IPS-20b (cell line): ENCODE measurements at regions not wholly inside any gene's neighbourhood (a gene's known extent, or its start where the extent isn't known, plus 50 kb on each side); places are given as distances from the start of the nearest gene placed in this dataset.

Source experiments
- H3K27ac ChIP-seq: one replicate; pipeline ENCODE4 v1.5.1; 2013; ENCODE audit warnings: low read length
- H3K27me3 ChIP-seq: 2 replicates; pipeline ENCODE4 v1.6.1; 2013; ENCODE audit warnings: mild to moderate bottlenecking, low read length, inconsistent platforms; ENCODE audit not compliant: insufficient read depth
- H3K36me3 ChIP-seq: 2 replicates; pipeline ENCODE4 v1.6.1; 2013; ENCODE audit warnings: low read depth, mild to moderate bottlenecking, inconsistent platforms, low read length, moderate library complexity; ENCODE audit not compliant: insufficient read depth
- H3K4me1 ChIP-seq: 2 replicates; pipeline ENCODE4 v1.6.1; 2013; ENCODE audit warnings: mild to moderate bottlenecking, control low read depth, inconsistent platforms, low read length, moderate library complexity; ENCODE audit not compliant: insufficient read depth
- H3K4me3 ChIP-seq: 2 replicates; pipeline ENCODE4 v1.5.1; 2013; ENCODE audit warnings: mild to moderate bottlenecking, low read length, inconsistent platforms
- H3K9ac ChIP-seq: 2 replicates; pipeline ENCODE4 v1.6.1; 2013; ENCODE audit warnings: low read depth, mild to moderate bottlenecking, inconsistent platforms, low read length, moderate library complexity
- H3K9me3 ChIP-seq: 2 replicates; pipeline ENCODE4 v1.6.1; 2013; ENCODE audit warnings: mild to moderate bottlenecking, low read depth, low read length, inconsistent platforms; ENCODE audit not compliant: insufficient read depth

DNA sequence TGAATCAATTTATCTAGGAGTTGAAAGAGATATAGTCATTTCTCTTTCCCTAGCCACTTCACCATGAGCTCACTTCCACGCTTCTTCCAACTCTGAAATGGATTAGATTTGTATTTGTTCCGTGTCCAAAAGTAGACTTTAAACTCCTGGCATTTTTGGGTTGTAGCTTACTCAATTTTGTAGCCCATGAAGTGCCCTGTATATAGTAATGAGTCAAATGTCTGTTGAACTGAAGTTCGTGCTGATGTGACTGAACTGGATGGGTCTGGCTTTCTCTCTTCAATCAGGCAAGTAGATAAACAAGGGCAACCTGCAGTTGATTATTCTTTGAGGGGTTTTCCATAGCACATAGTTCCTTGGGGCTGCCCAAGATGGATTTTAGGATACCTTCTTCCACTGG lies 450.6 kb downstream of the SH2D1A start:
- Histone ChIP-seq H3K4me3 (no peak overlapping the region), H3K36me3 (no peaks in the 10 kb centered on the region), H3K9me3 (no peaks in the 10 kb centered on the region), H3K27me3 (no peaks in the 10 kb centered on the region), H3K4me1 (no peaks in the 10 kb centered on the region), H3K27ac (no peak overlapping the region), H3K9ac (no peak overlapping the region)

DNA sequence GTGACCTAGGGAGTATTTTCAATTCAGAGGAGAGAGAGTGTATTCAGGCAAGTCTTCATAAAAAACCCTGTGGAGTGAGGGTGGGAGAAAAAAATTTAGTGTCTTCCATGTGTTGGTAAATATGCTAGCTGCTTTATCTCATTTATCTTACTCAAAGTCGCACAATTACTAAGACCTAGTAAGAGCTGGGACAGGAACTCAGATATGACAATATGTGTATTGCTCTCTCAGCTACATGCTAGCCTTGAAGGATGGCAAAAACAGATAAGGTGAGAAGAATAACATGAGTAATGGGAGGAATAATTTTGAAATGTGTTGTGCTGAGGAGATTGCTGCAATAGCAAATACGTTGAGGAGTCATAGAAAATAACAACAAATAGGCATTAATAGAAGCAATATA lies 458.6 kb downstream of the SH2D1A start:
- H3K9me3 ChIP-seq: no peaks in the 10 kb centered on the region
- H3K36me3 ChIP-seq: no peaks in the 10 kb centered on the region
- H3K4me1 ChIP-seq: no peaks in the 10 kb centered on the region; the same call in 1 of the 2 replicates
- no peaks in the 10 kb centered on the region for H3K27me3 ChIP-seq
- H3K27ac ChIP-seq: no peak overlapping the region
- H3K9ac ChIP-seq: no peak overlapping the region
- no peak overlapping the region for H3K4me3 ChIP-seq

DNA sequence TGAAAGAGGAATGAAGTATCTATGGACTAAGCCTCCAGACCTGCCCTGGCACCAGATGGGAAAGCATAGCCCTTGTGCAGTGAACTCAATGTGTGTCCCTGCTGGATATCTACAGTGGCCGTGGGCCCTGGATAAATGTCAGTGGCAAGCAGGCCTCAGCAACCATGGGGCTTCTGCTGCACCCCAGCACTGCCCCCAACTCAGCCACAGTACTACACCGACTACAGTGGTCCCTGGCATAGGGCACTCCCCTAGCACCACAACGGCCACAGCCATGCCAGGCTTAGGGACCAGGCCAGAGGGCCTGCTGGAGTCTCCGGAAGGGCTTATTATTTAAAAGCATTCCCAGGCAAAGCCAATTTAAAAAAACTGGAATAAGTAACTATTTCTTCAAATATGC lies 459.1 kb downstream of the SH2D1A start:
- H3K4me1 ChIP-seq: no peaks in the 10 kb centered on the region; the same call in 1 of the 2 replicates
- no peak overlapping the region for H3K9ac ChIP-seq
- H3K36me3 ChIP-seq: no peaks in the 10 kb centered on the region
- H3K27me3 ChIP-seq: no peaks in the 10 kb centered on the region
- no peaks in the 10 kb centered on the region for H3K9me3 ChIP-seq
- no peak overlapping the region for H3K27ac ChIP-seq
- H3K4me3 ChIP-seq: no peak overlapping the region

DNA sequence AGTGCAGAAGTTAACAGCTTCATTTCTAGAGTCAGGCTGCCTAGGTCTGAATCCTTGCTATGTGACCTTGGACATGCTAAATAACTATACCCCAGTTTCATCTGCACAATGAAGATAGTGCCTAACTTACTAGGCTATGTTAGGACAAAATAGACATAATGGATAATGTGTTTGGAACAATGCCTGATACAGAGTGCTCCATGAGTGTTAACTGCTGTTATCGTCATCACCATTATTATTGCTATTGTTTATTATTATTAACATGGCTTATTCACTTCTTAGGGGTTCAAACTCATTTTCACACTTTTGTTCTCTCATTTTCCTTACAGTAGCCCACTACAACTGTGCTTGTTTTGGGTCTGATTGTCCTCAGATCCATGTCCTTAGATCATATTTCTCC lies 467.7 kb downstream of the SH2D1A start:
- H3K9me3 ChIP-seq: no peaks in the 10 kb centered on the region
- H3K36me3 ChIP-seq: no peaks in the 10 kb centered on the region
- H3K27me3 ChIP-seq: no peaks in the 10 kb centered on the region
- no peak overlapping the region for H3K27ac ChIP-seq
- H3K4me3 ChIP-seq: no peak overlapping the region
- H3K9ac ChIP-seq: no peak overlapping the region
- H3K4me1 ChIP-seq: no peaks in the 10 kb centered on the region

DNA sequence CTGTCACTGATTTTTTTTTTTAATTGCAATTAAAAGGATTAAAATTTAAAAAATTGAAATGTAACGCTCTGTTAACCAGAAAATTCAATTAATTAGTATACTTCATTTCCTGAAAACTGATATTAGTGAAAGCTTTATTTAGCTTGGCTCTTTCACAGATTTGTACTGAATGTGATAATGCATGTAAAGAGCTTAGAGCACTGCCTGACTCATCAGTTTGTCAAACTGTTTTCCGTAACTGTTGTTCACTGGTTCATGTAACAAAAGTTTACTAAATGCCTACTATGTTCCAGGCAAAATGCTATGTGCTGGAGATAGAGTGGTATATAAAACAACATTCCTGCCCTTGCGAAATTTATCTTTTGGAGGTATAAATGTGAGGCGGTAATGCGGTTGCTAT lies 471.7 kb downstream of the SH2D1A start:
- H3K9ac ChIP-seq: no peak overlapping the region
- H3K9me3 ChIP-seq: no peaks in the 10 kb centered on the region
- no peaks in the 10 kb centered on the region for H3K4me1 ChIP-seq
- no peak overlapping the region for H3K4me3 ChIP-seq
- no peaks in the 10 kb centered on the region for H3K36me3 ChIP-seq
- no peaks in the 10 kb centered on the region for H3K27me3 ChIP-seq
- H3K27ac ChIP-seq: no peak overlapping the region

DNA sequence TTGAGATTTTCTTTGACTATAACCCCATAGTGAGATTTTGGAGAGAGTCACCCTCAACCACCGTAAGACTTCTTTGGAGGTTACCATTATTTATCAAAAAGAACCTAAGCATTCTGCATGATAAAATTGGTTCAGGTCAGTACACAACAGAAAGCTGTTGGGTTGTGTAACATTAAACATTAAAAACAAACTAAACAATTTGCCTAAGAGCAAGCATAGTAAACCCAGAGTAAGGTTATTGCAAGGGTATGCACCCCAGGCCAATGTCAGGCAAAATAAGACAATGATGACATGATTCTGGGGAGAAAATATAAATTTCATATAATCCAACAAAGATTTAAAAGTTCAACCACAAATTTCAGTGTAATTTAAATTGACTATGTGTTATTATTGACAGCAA lies 472.4 kb downstream of the SH2D1A start:
- H3K27me3 ChIP-seq: no peaks in the 10 kb centered on the region
- no peaks in the 10 kb centered on the region for H3K36me3 ChIP-seq
- H3K4me3 ChIP-seq: no peak overlapping the region
- H3K27ac ChIP-seq: no peak overlapping the region
- H3K9ac ChIP-seq: no peak overlapping the region
- no peaks in the 10 kb centered on the region for H3K4me1 ChIP-seq
- no peaks in the 10 kb centered on the region for H3K9me3 ChIP-seq

DNA sequence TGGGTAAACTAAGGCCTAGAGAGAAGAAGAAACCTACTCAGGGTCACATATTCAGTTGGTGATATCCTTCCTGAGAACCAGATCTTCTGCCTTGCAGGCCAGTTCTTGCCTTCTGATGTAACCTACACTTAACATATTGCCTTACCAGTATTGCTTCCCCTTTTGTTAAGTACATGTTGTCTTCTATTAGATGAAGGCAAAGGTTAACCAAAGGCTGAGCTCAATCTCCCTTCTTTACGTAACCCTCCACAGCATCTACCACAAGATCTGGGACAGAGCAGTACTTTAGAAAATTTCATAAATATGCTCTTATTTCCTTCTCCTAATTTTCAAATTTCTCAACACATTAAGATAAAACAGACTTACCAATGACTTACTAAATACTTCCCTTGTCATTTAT lies 474.4 kb downstream of the SH2D1A start:
- Histone ChIP-seq H3K27me3 (no peaks in the 10 kb centered on the region), H3K4me3 (no peak overlapping the region), H3K9ac (no peak overlapping the region), H3K27ac (no peak overlapping the region), H3K4me1 (no peaks in the 10 kb centered on the region), H3K36me3 (no peaks in the 10 kb centered on the region), H3K9me3 (no peaks in the 10 kb centered on the region)

DNA sequence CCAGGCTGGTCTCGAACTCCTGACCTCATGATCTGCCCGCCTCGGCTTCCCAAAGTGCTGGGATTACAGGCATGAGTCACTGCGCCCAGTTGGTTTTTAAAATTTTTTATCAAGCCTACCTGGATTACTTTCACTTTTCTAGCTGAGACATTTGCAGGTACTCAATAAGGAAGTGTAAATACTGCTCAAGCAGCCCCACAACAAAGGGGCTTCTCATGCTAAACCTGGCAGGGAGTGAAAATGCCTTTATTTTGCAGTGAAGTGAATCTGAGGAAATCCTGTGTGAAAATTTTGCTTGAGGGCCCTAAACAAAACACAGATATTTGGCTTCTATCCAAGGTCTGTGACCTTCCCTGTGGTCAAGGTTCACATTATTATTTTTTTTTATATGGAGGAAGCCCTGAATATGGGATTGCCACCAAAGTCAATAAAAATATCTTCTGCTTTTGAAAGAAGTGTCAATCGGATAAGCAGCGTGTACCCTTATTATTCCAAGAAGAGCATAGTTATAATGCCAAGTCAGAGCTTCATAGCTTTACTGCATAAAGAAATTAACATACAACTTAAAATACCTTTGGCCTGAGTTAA lies 481.0 kb downstream of the SH2D1A start:
- Histone ChIP-seq H3K9ac (no peak overlapping the region), H3K36me3 (no peaks in the 10 kb centered on the region), H3K27me3 (no peaks in the 10 kb centered on the region), H3K9me3 (no peaks in the 10 kb centered on the region), H3K27ac (no peak overlapping the region), H3K4me3 (no peak overlapping the region), H3K4me1 (no peaks in the 10 kb centered on the region)

DNA sequence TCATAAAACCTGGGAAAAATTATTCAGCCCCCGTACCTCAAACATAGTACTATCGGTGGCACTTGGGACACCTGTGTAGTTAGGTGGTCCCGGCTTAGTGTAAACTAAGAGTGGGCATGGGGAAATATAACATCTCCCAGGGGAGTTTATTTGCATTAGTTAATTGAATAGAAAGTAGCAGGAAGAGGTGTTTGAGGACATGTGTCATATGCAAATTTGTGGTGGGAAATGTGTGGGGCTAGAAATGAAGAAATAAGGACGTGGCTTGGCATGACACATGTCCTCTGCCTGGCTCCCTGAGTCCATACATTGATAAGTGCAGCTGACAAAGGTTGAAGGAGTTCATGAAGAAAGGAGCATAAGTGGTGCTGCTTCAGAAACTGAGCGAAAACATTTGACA lies 483.6 kb downstream of the SH2D1A start:
- no peaks in the 10 kb centered on the region for H3K27me3 ChIP-seq
- no peaks in the 10 kb centered on the region for H3K4me1 ChIP-seq
- H3K4me3 ChIP-seq: no peak overlapping the region
- no peaks in the 10 kb centered on the region for H3K36me3 ChIP-seq
- no peak overlapping the region for H3K9ac ChIP-seq
- H3K27ac ChIP-seq: no peak overlapping the region
- no peaks in the 10 kb centered on the region for H3K9me3 ChIP-seq

DNA sequence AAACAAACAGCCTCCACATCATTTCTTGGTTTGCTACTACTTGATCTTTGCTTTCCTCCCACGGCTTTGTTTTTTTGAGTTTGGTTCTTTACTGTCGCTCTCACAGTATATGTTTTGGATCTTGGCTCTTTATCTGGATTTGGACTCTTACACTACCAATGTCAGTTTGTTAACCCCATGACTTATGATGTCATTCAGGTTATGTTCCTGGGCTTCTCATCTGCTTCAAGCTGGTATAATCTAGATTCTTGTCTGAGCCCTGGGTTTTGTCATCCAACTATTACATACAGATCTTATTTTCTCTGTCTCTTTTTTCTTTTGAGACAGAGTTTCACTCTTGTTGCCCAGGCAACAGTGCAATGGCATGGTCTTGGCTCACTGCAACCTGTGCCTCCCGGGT lies 482.9 kb upstream of the TEX13C start:
- Histone ChIP-seq H3K27me3 (no peaks in the 10 kb centered on the region), H3K9me3 (no peaks in the 10 kb centered on the region), H3K27ac (no peak overlapping the region), H3K9ac (no peak overlapping the region), H3K4me3 (no peak overlapping the region), H3K4me1 (peaks cover 6% of the 10 kb centered on the region), H3K36me3 (no peaks in the 10 kb centered on the region)

DNA sequence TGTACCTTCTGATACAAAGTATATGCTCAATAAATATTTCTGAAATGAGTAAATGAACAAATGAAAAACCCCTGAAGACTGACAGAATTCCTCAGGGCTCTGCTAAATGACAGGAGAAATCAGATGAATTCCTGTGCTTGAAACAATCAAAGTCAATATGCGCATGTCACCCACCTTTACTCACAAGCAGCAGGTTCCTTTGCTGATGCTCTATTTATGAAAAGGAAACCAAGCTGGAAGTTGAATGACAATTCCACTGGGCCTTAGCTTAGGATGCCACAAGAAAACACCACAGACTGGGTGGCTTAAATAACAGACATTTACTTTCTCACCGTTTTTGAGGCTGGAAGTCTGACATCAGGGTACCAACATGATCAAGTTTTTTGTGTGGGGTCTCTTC lies 477.5 kb upstream of the TEX13C start:
- Histone ChIP-seq H3K4me3 (no peak overlapping the region), H3K9me3 (no peaks in the 10 kb centered on the region), H3K4me1 (peaks cover 10% of the 10 kb centered on the region), H3K27ac (no peak overlapping the region), H3K9ac (no peak overlapping the region), H3K27me3 (no peaks in the 10 kb centered on the region), H3K36me3 (no peaks in the 10 kb centered on the region)

DNA sequence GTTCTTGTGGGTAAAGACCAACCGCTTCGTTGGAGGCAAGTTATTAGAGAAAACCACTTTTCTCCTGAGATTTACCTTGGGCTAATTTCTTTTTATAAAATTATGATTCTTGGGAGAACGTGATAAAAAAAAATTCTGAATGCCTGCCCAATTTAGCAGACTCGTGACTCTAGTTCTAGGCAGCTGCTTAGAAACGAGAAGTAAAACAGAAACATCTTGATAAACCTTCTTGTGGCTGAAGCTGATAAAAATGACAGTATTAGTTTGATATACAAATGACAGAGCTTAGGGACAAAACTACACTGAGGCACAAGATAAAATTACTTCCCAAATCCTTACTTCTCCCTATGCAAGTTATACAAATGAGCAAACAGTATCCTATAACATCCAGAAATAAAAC lies 458.9 kb upstream of the TEX13C start:
- Histone ChIP-seq H3K27ac (no peak overlapping the region), H3K4me3 (no peak overlapping the region), H3K9me3 (no peaks in the 10 kb centered on the region), H3K4me1 (no peaks in the 10 kb centered on the region), H3K27me3 (no peaks in the 10 kb centered on the region), H3K9ac (no peak overlapping the region), H3K36me3 (no peaks in the 10 kb centered on the region)

DNA sequence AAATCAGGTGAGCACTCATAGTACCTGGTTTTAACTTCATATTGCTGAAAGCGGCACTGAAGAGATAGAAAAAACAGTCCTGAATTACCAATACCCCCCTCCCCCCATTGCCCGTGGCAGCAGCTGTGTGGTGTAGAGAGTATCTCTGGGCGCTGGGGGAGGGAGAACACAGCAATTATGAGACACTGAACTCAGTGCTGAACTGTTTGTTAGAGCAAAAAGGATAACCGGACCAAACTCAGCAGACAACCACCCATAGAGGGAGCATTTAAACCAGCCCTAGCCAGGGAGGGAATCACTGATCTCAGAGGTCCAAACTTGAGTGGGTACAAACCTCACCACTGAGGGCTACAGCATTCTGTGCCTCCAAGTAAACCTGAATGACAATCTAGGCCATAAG lies 457.4 kb upstream of the TEX13C start:
- Histone ChIP-seq H3K27ac (no peak overlapping the region), H3K9me3 (no peaks in the 10 kb centered on the region), H3K27me3 (no peaks in the 10 kb centered on the region), H3K4me1 (no peaks in the 10 kb centered on the region), H3K4me3 (no peak overlapping the region), H3K9ac (no peak overlapping the region), H3K36me3 (no peaks in the 10 kb centered on the region)
